Activated naive CD4-positive, alpha-beta T cell treated with anti-CD3 and anti-CD28 coated beads, Interleukin-2, amount 50 U/mL, for 24 hours (primary cell): ENCODE measurements at regions not wholly inside any gene's neighbourhood (a gene's known extent, or its start where the extent isn't known, plus 50 kb on each side); places are given as distances from the start of the nearest gene placed in this dataset.

Experiments
- H3K27ac Mint-ChIP-seq: one replicate; pipeline ENCODE4 v1.8.0; 2021; ENCODE audit warnings: mild to moderate bottlenecking, mixed read lengths
- H3K27me3 Mint-ChIP-seq: one replicate; pipeline ENCODE4 v1.8.0; 2021; ENCODE audit warnings: mixed read lengths
- H3K36me3 Mint-ChIP-seq: one replicate; pipeline ENCODE4 v1.8.0; 2021; ENCODE audit warnings: mixed read lengths
- H3K4me1 Mint-ChIP-seq: one replicate; pipeline ENCODE4 v1.8.0; 2021; ENCODE audit warnings: mixed read lengths
- H3K4me3 Mint-ChIP-seq: one replicate; pipeline ENCODE4 v1.8.0; 2021; ENCODE audit warnings: mild to moderate bottlenecking, mixed read lengths
- H3K9me3 Mint-ChIP-seq: one replicate; pipeline ENCODE4 v1.8.0; 2021; ENCODE audit warnings: mixed read lengths

- no peaks in the 10 kb centered on the region for H3K9me3 Mint-ChIP-seq
- no peaks in the 10 kb centered on the region for H3K4me1 Mint-ChIP-seq
- H3K27me3 Mint-ChIP-seq = no peaks in the 10 kb centered on the region
- no peaks in the 10 kb centered on the region for H3K36me3 Mint-ChIP-seq
- no peak overlapping the region for H3K4me3 Mint-ChIP-seq
- H3K27ac Mint-ChIP-seq = no peak overlapping the region
Observed at GRCh38 chr11:15493921-15494620, 379.3 kb downstream of the INSC start.

- no peaks in the 10 kb centered on the region for H3K9me3 Mint-ChIP-seq
- H3K36me3 Mint-ChIP-seq = no peaks in the 10 kb centered on the region
- no peak overlapping the region for H3K27ac Mint-ChIP-seq
- H3K4me3 Mint-ChIP-seq = no peak overlapping the region
- no peaks in the 10 kb centered on the region for H3K4me1 Mint-ChIP-seq
- no peaks in the 10 kb centered on the region for H3K27me3 Mint-ChIP-seq
Observed at GRCh38 chr11:15494740-15495139, 380.0 kb downstream of the INSC start.

GRCh38 chr11:15495462-15495861 lies 380.7 kb downstream of the INSC start:
- no peaks in the 10 kb centered on the region for H3K36me3 Mint-ChIP-seq
- H3K4me3 Mint-ChIP-seq = no peak overlapping the region
- no peaks in the 10 kb centered on the region for H3K27me3 Mint-ChIP-seq
- H3K9me3 Mint-ChIP-seq = no peaks in the 10 kb centered on the region
- H3K4me1 Mint-ChIP-seq = no peaks in the 10 kb centered on the region
- H3K27ac Mint-ChIP-seq = no peak overlapping the region

- Mint-ChIP-seq H3K4me3 (no peak overlapping the region), H3K36me3 (no peaks in the 10 kb centered on the region), H3K9me3 (no peaks in the 10 kb centered on the region), H3K4me1 (no peaks in the 10 kb centered on the region), H3K27ac (no peak overlapping the region), H3K27me3 (no peaks in the 10 kb centered on the region)
Observed at GRCh38 chr11:15497366-15497765, 382.6 kb downstream of the INSC start.

GRCh38 chr11:15499674-15500073 lies 385.0 kb downstream of the INSC start:
- Mint-ChIP-seq H3K27ac (no peak overlapping the region), H3K4me3 (no peak overlapping the region), H3K9me3 (no peaks in the 10 kb centered on the region), H3K27me3 (no peaks in the 10 kb centered on the region), H3K36me3 (no peaks in the 10 kb centered on the region), H3K4me1 (no peaks in the 10 kb centered on the region)

- H3K27me3 Mint-ChIP-seq = no peaks in the 10 kb centered on the region
- H3K27ac Mint-ChIP-seq = no peak overlapping the region
- H3K9me3 Mint-ChIP-seq = no peaks in the 10 kb centered on the region
- no peaks in the 10 kb centered on the region for H3K4me1 Mint-ChIP-seq
- H3K36me3 Mint-ChIP-seq = no peaks in the 10 kb centered on the region
- H3K4me3 Mint-ChIP-seq = no peak overlapping the region
Observed at GRCh38 chr11:15500643-15501042, 385.9 kb downstream of the INSC start.

GRCh38 chr11:15501566-15501965 lies 386.8 kb downstream of the INSC start:
- H3K27ac Mint-ChIP-seq = no peak overlapping the region
- H3K27me3 Mint-ChIP-seq = no peaks in the 10 kb centered on the region
- no peaks in the 10 kb centered on the region for H3K4me1 Mint-ChIP-seq
- H3K4me3 Mint-ChIP-seq = no peak overlapping the region
- H3K9me3 Mint-ChIP-seq = no peaks in the 10 kb centered on the region
- H3K36me3 Mint-ChIP-seq = no peaks in the 10 kb centered on the region

GRCh38 chr11:15505155-15505554 lies 390.4 kb downstream of the INSC start:
- H3K27me3 Mint-ChIP-seq = no peaks in the 10 kb centered on the region
- H3K27ac Mint-ChIP-seq = no peak overlapping the region
- no peak overlapping the region for H3K4me3 Mint-ChIP-seq
- no peaks in the 10 kb centered on the region for H3K36me3 Mint-ChIP-seq
- no peaks in the 10 kb centered on the region for H3K9me3 Mint-ChIP-seq
- H3K4me1 Mint-ChIP-seq = no peaks in the 10 kb centered on the region

- no peaks in the 10 kb centered on the region for H3K4me1 Mint-ChIP-seq
- H3K9me3 Mint-ChIP-seq = no peaks in the 10 kb centered on the region
- H3K27ac Mint-ChIP-seq = no peak overlapping the region
- H3K4me3 Mint-ChIP-seq = no peak overlapping the region
- H3K27me3 Mint-ChIP-seq = no peaks in the 10 kb centered on the region
- no peaks in the 10 kb centered on the region for H3K36me3 Mint-ChIP-seq
Observed at GRCh38 chr11:15507592-15507991, 392.9 kb downstream of the INSC start.

GRCh38 chr11:15509082-15509481 lies 394.4 kb downstream of the INSC start:
- Mint-ChIP-seq H3K4me1 (no peaks in the 10 kb centered on the region), H3K27ac (no peak overlapping the region), H3K36me3 (no peaks in the 10 kb centered on the region), H3K4me3 (no peak overlapping the region), H3K27me3 (no peaks in the 10 kb centered on the region), H3K9me3 (no peaks in the 10 kb centered on the region)

- Mint-ChIP-seq H3K9me3 (peaks cover 12% of the 10 kb centered on the region), H3K27ac (no peak overlapping the region), H3K4me3 (no peak overlapping the region)
Observed at GRCh38 chr11:15519124-15519791, 404.5 kb downstream of the INSC start.

GRCh38 chr11:15519911-15520310 lies 405.2 kb downstream of the INSC start:
- no peaks in the 10 kb centered on the region for H3K27me3 Mint-ChIP-seq
- no peak overlapping the region for H3K27ac Mint-ChIP-seq
- H3K4me3 Mint-ChIP-seq = no peak overlapping the region
- H3K36me3 Mint-ChIP-seq = no peaks in the 10 kb centered on the region
- H3K9me3 Mint-ChIP-seq = peaks cover 10% of the 10 kb centered on the region
- H3K4me1 Mint-ChIP-seq = no peaks in the 10 kb centered on the region

More at GRCh38 chr11:15519124-15519791, 404.5 kb downstream of the INSC start:
- Mint-ChIP-seq H3K27me3 (no peaks in the 10 kb centered on the region), H3K36me3 (no peaks in the 10 kb centered on the region), H3K4me1 (no peaks in the 10 kb centered on the region)

GRCh38 chr11:15523543-15523942 lies 408.8 kb downstream of the INSC start:
- Mint-ChIP-seq H3K27me3 (no peaks in the 10 kb centered on the region), H3K9me3 (peaks cover 27% of the 10 kb centered on the region), H3K4me3 (no peak overlapping the region), H3K4me1 (no peaks in the 10 kb centered on the region), H3K27ac (no peak overlapping the region), H3K36me3 (no peaks in the 10 kb centered on the region)

- no peak overlapping the region for H3K27ac Mint-ChIP-seq
- H3K36me3 Mint-ChIP-seq = no peaks in the 10 kb centered on the region
- H3K9me3 Mint-ChIP-seq = peaks cover 29% of the 10 kb centered on the region
- no peaks in the 10 kb centered on the region for H3K27me3 Mint-ChIP-seq
- no peaks in the 10 kb centered on the region for H3K4me1 Mint-ChIP-seq
- no peak overlapping the region for H3K4me3 Mint-ChIP-seq
Observed at GRCh38 chr11:15525582-15525981, 410.9 kb downstream of the INSC start.

GRCh38 chr11:15526032-15526431 lies 411.3 kb downstream of the INSC start:
- H3K36me3 Mint-ChIP-seq = no peaks in the 10 kb centered on the region
- H3K4me3 Mint-ChIP-seq = no peak overlapping the region
- no peaks in the 10 kb centered on the region for H3K27me3 Mint-ChIP-seq

GRCh38 chr11:15526859-15527450 lies 412.2 kb downstream of the INSC start:
- peaks cover 29% of the 10 kb centered on the region for H3K9me3 Mint-ChIP-seq
- H3K27ac Mint-ChIP-seq = no peak overlapping the region
- no peaks in the 10 kb centered on the region for H3K36me3 Mint-ChIP-seq
- H3K27me3 Mint-ChIP-seq = no peaks in the 10 kb centered on the region
- no peaks in the 10 kb centered on the region for H3K4me1 Mint-ChIP-seq
- H3K4me3 Mint-ChIP-seq = no peak overlapping the region

More at GRCh38 chr11:15526032-15526431, 411.3 kb downstream of the INSC start:
- no peak overlapping the region for H3K27ac Mint-ChIP-seq
- H3K4me1 Mint-ChIP-seq = no peaks in the 10 kb centered on the region
- peaks cover 29% of the 10 kb centered on the region for H3K9me3 Mint-ChIP-seq
